NT2/D1 (cell line): ENCODE measurements at regions not wholly inside any gene's neighbourhood (a gene's known extent, or its start where the extent isn't known, plus 50 kb on each side); places are given as distances from the start of the nearest gene placed in this dataset.

Source experiments
- DNase-seq: peaks from one replicate; pipeline ENCODE4 v3.0.0-alpha.2; 2011; ENCODE audit warnings: low read depth, low spot score
- H3K27me3 ChIP-seq: 2 replicates; pipeline ENCODE4 v1.6.0; 2011; ENCODE audit warnings: mild to moderate bottlenecking; ENCODE audit not compliant: insufficient read length, insufficient read depth
- H3K36me3 ChIP-seq: 2 replicates; pipeline ENCODE4 v1.6.1; 2011; ENCODE audit warnings: mild to moderate bottlenecking, low read length, mixed read lengths; ENCODE audit not compliant: insufficient read depth, insufficient read length
- H3K4me1 ChIP-seq: 2 replicates; pipeline ENCODE4 v1.5.1; 2011; ENCODE audit not compliant: insufficient read depth, insufficient read length
- H3K4me3 ChIP-seq: 2 replicates; pipeline ENCODE4 v1.5.1; 2011; ENCODE audit warnings: low read depth; ENCODE audit not compliant: insufficient read length
- H3K9ac ChIP-seq: 2 replicates; pipeline ENCODE4 v1.6.0; 2011; ENCODE audit warnings: low read depth; ENCODE audit not compliant: insufficient read length
- H3K9me3 ChIP-seq: 2 replicates; pipeline ENCODE4 v1.5.1; 2011; ENCODE audit warnings: mild to moderate bottlenecking, low read length; ENCODE audit not compliant: insufficient read depth
- SUZ12 ChIP-seq: IDR thresholded peaks from 2 replicates; pipeline ENCODE4 v1.6.1; 2011; ENCODE audit not compliant: insufficient read length, insufficient read depth; ENCODE audit errors: extremely low read depth
- YY1 ChIP-seq: IDR thresholded peaks from 2 replicates; pipeline ENCODE4 v1.6.1; 2011; ENCODE audit not compliant: insufficient read length, insufficient read depth
- ZNF274 ChIP-seq: IDR thresholded peaks from 2 replicates; pipeline ENCODE4 v1.6.1; 2011; ENCODE audit warnings: mild to moderate bottlenecking, low read depth, low read length

- Histone ChIP-seq H3K36me3 (no peaks in the 10 kb centered on the region), H3K4me3 (no peak overlapping the region), H3K9ac (no peak overlapping the region), H3K27me3 (no peaks in the 10 kb centered on the region), H3K9me3 (no peaks in the 10 kb centered on the region), H3K4me1 (peaks cover 5% of the 10 kb centered on the region)
- no peak for TF ChIP-seq ZNF274
- no peak for TF ChIP-seq SUZ12
- no peak for TF ChIP-seq YY1
- DNase-seq = no peak
These were observed 523.0 kb downstream of the NTRK3 start for GRCh38 chr15:87733541-87733941.

- Histone ChIP-seq H3K4me3 (no peak overlapping the region), H3K9me3 (no peaks in the 10 kb centered on the region), H3K36me3 (no peaks in the 10 kb centered on the region), H3K27me3 (no peaks in the 10 kb centered on the region), H3K9ac (no peak overlapping the region), H3K4me1 (peaks cover 5% of the 10 kb centered on the region)
- TF ChIP-seq ZNF274 = no peak
- no peak for TF ChIP-seq YY1
- no peak for TF ChIP-seq SUZ12
- DNase-seq = no peak
These were observed 523.6 kb downstream of the NTRK3 start for GRCh38 chr15:87732976-87733375.

- no peak for DNase-seq
- TF ChIP-seq YY1 (no peak), SUZ12 (no peak), ZNF274 (no peak)
- H3K9ac ChIP-seq = no peak overlapping the region
- no peaks in the 10 kb centered on the region for H3K36me3 ChIP-seq
- H3K27me3 ChIP-seq = no peaks in the 10 kb centered on the region
- H3K4me1 ChIP-seq = peaks cover 5% of the 10 kb centered on the region
- H3K9me3 ChIP-seq = no peaks in the 10 kb centered on the region
- H3K4me3 ChIP-seq = no peak overlapping the region
These were observed 524.9 kb downstream of the NTRK3 start for GRCh38 chr15:87731630-87732029.

DNA sequence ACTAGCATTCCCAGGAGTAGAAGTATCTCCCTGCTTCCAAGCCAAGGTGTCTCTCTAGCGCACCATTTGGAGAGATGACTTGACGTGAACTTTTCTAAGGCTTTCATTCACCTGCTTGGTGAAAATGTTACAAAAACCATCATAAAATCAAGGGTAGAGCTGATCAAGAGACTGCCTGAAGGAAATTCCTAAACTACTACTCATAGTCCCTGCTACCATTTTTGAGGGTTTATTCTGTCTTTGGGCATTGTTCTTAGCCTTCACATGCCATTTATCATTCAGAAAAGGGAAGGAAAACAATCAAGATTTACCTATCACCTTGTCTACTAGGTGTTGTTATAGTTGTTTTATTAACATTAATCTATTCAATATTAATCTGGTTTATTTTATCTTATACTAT lies 525.8 kb downstream of the NTRK3 start:
- peaks cover 5% of the 10 kb centered on the region for H3K4me1 ChIP-seq
- TF ChIP-seq SUZ12 (no peak), ZNF274 (no peak), YY1 (no peak)
- H3K27me3 ChIP-seq = no peaks in the 10 kb centered on the region

DNA sequence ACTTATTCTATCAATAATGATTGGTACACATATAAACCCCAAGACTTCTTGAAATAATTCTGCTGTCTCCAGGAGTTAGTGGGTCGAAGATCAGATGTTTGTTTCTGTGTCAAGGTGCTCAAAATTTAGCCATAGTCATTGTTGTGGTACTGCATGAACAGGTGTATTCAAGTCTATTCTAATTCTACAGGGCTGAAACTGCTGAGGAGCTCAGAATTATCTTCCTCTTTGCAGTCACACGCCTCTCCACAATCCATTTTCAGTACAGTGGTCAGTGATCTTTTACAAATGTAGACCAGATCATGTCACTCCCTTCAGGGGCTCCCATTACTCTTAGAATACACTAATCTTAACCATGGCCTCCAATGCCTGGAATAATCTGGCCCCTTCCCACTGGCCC lies 527.5 kb downstream of the NTRK3 start:
- no peak overlapping the region for H3K4me3 ChIP-seq
- H3K4me1 ChIP-seq = peaks cover 3% of the 10 kb centered on the region
- no peak for TF ChIP-seq YY1
- TF ChIP-seq ZNF274 = no peak
- no peak overlapping the region for H3K9ac ChIP-seq
- no peaks in the 10 kb centered on the region for H3K9me3 ChIP-seq
- no peak for DNase-seq
- no peaks in the 10 kb centered on the region for H3K36me3 ChIP-seq
- H3K27me3 ChIP-seq = no peaks in the 10 kb centered on the region

More for the DNA sequence above, 525.8 kb downstream of the NTRK3 start:
- Histone ChIP-seq H3K9me3 (no peaks in the 10 kb centered on the region), H3K4me3 (no peak overlapping the region), H3K36me3 (no peaks in the 10 kb centered on the region), H3K9ac (no peak overlapping the region)
- DNase-seq = no peak

- Histone ChIP-seq H3K4me1 (peaks cover 3% of the 10 kb centered on the region), H3K4me3 (no peak overlapping the region), H3K36me3 (no peaks in the 10 kb centered on the region), H3K9me3 (no peaks in the 10 kb centered on the region), H3K9ac (no peak overlapping the region), H3K27me3 (no peaks in the 10 kb centered on the region)
- DNase-seq = no peak
- TF ChIP-seq ZNF274 (no peak), YY1 (no peak)
These were observed 529.5 kb downstream of the NTRK3 start for GRCh38 chr15:87727073-87727472.

GRCh38 chr15:87724330-87724729 lies 532.2 kb downstream of the NTRK3 start:
- H3K36me3 ChIP-seq = no peaks in the 10 kb centered on the region
- H3K9me3 ChIP-seq = no peaks in the 10 kb centered on the region
- DNase-seq = no peak
- H3K4me1 ChIP-seq = peaks cover 3% of the 10 kb centered on the region
- H3K9ac ChIP-seq = no peak overlapping the region
- TF ChIP-seq YY1 (no peak), ZNF274 (no peak), SUZ12 (no peak)
- H3K4me3 ChIP-seq = no peak overlapping the region
- H3K27me3 ChIP-seq = no peaks in the 10 kb centered on the region
